Astrocyte (in vitro differentiated cells and primary cell): ENCODE measurements at regions not wholly inside any gene's neighbourhood (a gene's known extent, or its start where the extent isn't known, plus 50 kb on each side); places are given as distances from the start of the nearest gene placed in this dataset.
A peak's percentile ranks its signal among the peaks of the same experiment; 100 is the strongest.
"Not testable (repeated sequence)": the region's sequence is repeated elsewhere in the genome, so short reads cannot be mapped to it uniquely, and the experiment has no call there.

Experiments
- DNase-seq: peaks from one replicate; pipeline ENCODE4 v3.0.0-alpha.2; 2010; ENCODE audit warnings: low read depth
- FAIRE-seq: peaks from 2 replicates; lab custom pipeline; 2011; peaks lifted over from hg19 to GRCh38; lab: Jason Lieb, UNC
- H2AFZ ChIP-seq: 2 replicates; pipeline ENCODE4 v1.6.0; 2012; ENCODE audit warnings: low read depth, low read length, inconsistent platforms
- H3K27ac ChIP-seq: 2 replicates; pipeline ENCODE4 v1.5.1; 2011; ENCODE audit warnings: low read depth, low read length, inconsistent platforms
- H3K27me3 ChIP-seq: 2 replicates; pipeline ENCODE4 v1.6.0; 2011; ENCODE audit warnings: low read length, inconsistent platforms; ENCODE audit not compliant: insufficient read depth
- H3K36me3 ChIP-seq: 2 replicates; pipeline ENCODE4 v1.5.1; 2011; ENCODE audit warnings: low read length, inconsistent platforms; ENCODE audit not compliant: insufficient read depth
- H3K4me1 ChIP-seq: 2 replicates; pipeline ENCODE4 v1.5.1; 2011; ENCODE audit warnings: low read length, inconsistent platforms; ENCODE audit not compliant: insufficient read depth
- H3K4me2 ChIP-seq: 2 replicates; pipeline ENCODE4 v1.6.0; 2012; ENCODE audit warnings: low read length, inconsistent platforms
- H3K4me3 ChIP-seq: 2 replicates; pipeline ENCODE4 v1.5.1; 2011; ENCODE audit warnings: low read depth, mild to moderate bottlenecking, low read length, inconsistent platforms; ENCODE audit not compliant: insufficient read depth
- H3K79me2 ChIP-seq: 2 replicates; pipeline ENCODE4 v1.6.0; 2012; ENCODE audit warnings: mild to moderate bottlenecking, low read length, inconsistent platforms; ENCODE audit not compliant: insufficient read depth
- H3K9ac ChIP-seq: 2 replicates; pipeline ENCODE4 v1.6.0; 2012; ENCODE audit warnings: mild to moderate bottlenecking, low read length, inconsistent platforms
- H3K9me3 ChIP-seq: 2 replicates; pipeline ENCODE4 v1.5.1; 2012; ENCODE audit warnings: low read depth, mild to moderate bottlenecking, low read length, inconsistent platforms; ENCODE audit not compliant: insufficient read depth
- H4K20me1 ChIP-seq: 2 replicates; pipeline ENCODE4 v1.6.0; 2012; ENCODE audit warnings: low read length, inconsistent platforms; ENCODE audit not compliant: insufficient read depth
- H3K27ac Mint-ChIP-seq: one replicate; pipeline ENCODE4 v1.8.0; 2021; ENCODE audit warnings: mild to moderate bottlenecking, mixed read lengths; ENCODE audit not compliant: unreplicated experiment
- H3K27me3 Mint-ChIP-seq: one replicate; pipeline ENCODE4 v1.8.0; 2021; ENCODE audit warnings: low read depth, mixed read lengths; ENCODE audit not compliant: unreplicated experiment
- H3K36me3 Mint-ChIP-seq: one replicate; pipeline ENCODE4 v1.8.0; 2021; ENCODE audit warnings: low read depth, mixed read lengths; ENCODE audit not compliant: unreplicated experiment
- H3K4me1 Mint-ChIP-seq: one replicate; pipeline ENCODE4 v1.8.0; 2021; ENCODE audit warnings: low read depth, mixed read lengths; ENCODE audit not compliant: unreplicated experiment
- H3K4me3 Mint-ChIP-seq: one replicate; pipeline ENCODE4 v1.8.0; 2021; ENCODE audit warnings: mild to moderate bottlenecking, moderate library complexity, mixed read lengths; ENCODE audit not compliant: unreplicated experiment
- H3K9me3 Mint-ChIP-seq: one replicate; pipeline ENCODE4 v1.8.0; 2021; ENCODE audit warnings: mild to moderate bottlenecking, mixed read lengths; ENCODE audit not compliant: unreplicated experiment
- EZH2 ChIP-seq: IDR thresholded peaks from 2 replicates; pipeline ENCODE4 v1.6.1; 2012; ENCODE audit warnings: mild to moderate bottlenecking, low read length, inconsistent platforms; ENCODE audit not compliant: insufficient read depth
- TF ChIP-seq, protein P1 (sequence below): IDR thresholded peaks from 2 replicates; pipeline ENCODE4 v1.5.1; 2011; ENCODE audit warnings: low read depth, mild to moderate bottlenecking, inconsistent platforms, low read length, moderate library complexity; ENCODE audit not compliant: insufficient read depth

GRCh38 chr12:105600911-105601545 is 270.5 kb downstream of the C12orf75 start:
- Mint-ChIP-seq H3K27me3 (no peaks in the 10 kb centered on the region), H3K4me3 (no peak overlapping the region), H3K4me1 (peaks cover 2% of the 10 kb centered on the region), H3K27ac (no peak overlapping the region), H3K9me3 (peaks cover 10% of the 10 kb centered on the region), H3K36me3 (peaks cover 2% of the 10 kb centered on the region)
- H3K36me3 ChIP-seq = no peaks in the 10 kb centered on the region
- H3K27ac ChIP-seq = no peak overlapping the region
- FAIRE-seq (no peak), DNase-seq (peak; percentile 54)
- no peak overlapping the region for H3K4me3 ChIP-seq
- H2AFZ ChIP-seq = no peak overlapping the region
- no peaks in the 10 kb centered on the region for H3K9me3 ChIP-seq
- TF ChIP-seq EZH2 = no peak
- TF ChIP-seq, protein P1, sequence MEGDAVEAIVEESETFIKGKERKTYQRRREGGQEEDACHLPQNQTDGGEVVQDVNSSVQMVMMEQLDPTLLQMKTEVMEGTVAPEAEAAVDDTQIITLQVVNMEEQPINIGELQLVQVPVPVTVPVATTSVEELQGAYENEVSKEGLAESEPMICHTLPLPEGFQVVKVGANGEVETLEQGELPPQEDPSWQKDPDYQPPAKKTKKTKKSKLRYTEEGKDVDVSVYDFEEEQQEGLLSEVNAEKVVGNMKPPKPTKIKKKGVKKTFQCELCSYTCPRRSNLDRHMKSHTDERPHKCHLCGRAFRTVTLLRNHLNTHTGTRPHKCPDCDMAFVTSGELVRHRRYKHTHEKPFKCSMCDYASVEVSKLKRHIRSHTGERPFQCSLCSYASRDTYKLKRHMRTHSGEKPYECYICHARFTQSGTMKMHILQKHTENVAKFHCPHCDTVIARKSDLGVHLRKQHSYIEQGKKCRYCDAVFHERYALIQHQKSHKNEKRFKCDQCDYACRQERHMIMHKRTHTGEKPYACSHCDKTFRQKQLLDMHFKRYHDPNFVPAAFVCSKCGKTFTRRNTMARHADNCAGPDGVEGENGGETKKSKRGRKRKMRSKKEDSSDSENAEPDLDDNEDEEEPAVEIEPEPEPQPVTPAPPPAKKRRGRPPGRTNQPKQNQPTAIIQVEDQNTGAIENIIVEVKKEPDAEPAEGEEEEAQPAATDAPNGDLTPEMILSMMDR = no peak
- no peaks in the 10 kb centered on the region for H3K27me3 ChIP-seq
- H3K79me2 ChIP-seq = no peaks in the 10 kb centered on the region
- H3K4me1 ChIP-seq = no peaks in the 10 kb centered on the region
- no peak overlapping the region for H3K4me2 ChIP-seq
- H4K20me1 ChIP-seq = no peaks in the 10 kb centered on the region
- no peak overlapping the region for H3K9ac ChIP-seq

DNA sequence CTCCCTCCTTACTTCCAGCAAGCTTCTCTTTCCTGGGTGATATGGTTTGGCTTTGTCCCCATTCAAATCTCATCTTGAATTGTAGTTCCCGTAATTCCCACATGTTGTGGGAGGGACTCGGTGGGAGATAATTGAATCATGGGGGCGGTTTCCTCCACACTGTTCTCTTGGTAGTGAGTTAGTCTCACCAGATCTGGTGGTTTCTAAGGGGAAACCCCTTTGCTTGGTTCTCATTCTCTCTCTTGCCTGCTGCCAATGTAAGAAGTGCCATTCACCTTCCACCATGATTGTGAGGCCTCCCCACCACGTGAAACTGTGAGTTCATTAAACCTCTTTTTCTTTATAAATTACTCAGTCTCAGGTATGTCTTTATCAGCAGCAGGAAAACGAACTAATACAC is 271.8 kb downstream of the C12orf75 start:
- not testable (repeated sequence) for H3K27ac Mint-ChIP-seq, H3K4me3 Mint-ChIP-seq, H3K4me1 ChIP-seq, H4K20me1 ChIP-seq, H3K9me3 ChIP-seq, FAIRE-seq, H3K4me1 Mint-ChIP-seq, H3K27me3 Mint-ChIP-seq, H2AFZ ChIP-seq, H3K4me3 ChIP-seq, H3K27me3 ChIP-seq, H3K27ac ChIP-seq, H3K36me3 Mint-ChIP-seq, H3K9me3 Mint-ChIP-seq, H3K79me2 ChIP-seq, H3K9ac ChIP-seq, H3K36me3 ChIP-seq, DNase-seq, H3K4me2 ChIP-seq

- H2AFZ ChIP-seq, H3K9me3 ChIP-seq, H3K27ac ChIP-seq, FAIRE-seq, H3K4me2 ChIP-seq, H4K20me1 ChIP-seq, H3K79me2 ChIP-seq, H3K4me3 ChIP-seq, H3K27me3 Mint-ChIP-seq, H3K4me1 Mint-ChIP-seq, DNase-seq, H3K4me3 Mint-ChIP-seq, H3K27ac Mint-ChIP-seq, H3K9ac ChIP-seq, H3K36me3 ChIP-seq, H3K27me3 ChIP-seq, H3K36me3 Mint-ChIP-seq, H3K4me1 ChIP-seq: not testable (repeated sequence)
- H3K9me3 Mint-ChIP-seq = peaks cover 18% of the 10 kb centered on the region
Measured at GRCh38 chr12:105604281-105604680, 273.8 kb downstream of the C12orf75 start.

DNA sequence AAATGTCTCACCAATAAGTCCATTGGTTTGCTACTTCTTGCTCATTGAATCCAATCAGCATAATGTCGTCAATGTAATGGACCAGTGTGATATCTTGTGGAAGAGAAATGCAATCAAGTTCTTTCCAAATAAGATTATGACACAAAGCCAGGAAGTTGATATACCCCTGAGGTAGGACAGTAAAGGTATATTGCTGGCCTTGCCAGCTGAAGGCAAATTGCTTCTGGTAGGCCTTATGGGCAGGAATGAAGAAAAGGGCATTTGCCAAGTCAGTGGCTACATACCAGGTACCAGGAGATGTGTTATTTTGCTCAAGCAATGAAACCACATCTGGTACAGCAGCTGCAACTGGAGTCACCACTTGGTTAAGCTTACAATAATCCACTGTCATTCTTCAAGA is 276.1 kb downstream of the C12orf75 start:
- not testable (repeated sequence) for H3K36me3 Mint-ChIP-seq, FAIRE-seq, H3K27me3 ChIP-seq, H4K20me1 ChIP-seq, H3K4me1 Mint-ChIP-seq, H3K36me3 ChIP-seq, H3K9me3 ChIP-seq, H3K27ac ChIP-seq, H3K79me2 ChIP-seq, H3K27ac Mint-ChIP-seq, H3K4me3 ChIP-seq, H3K27me3 Mint-ChIP-seq, H3K9ac ChIP-seq, H3K4me2 ChIP-seq, H3K4me1 ChIP-seq, DNase-seq, H3K4me3 Mint-ChIP-seq, H2AFZ ChIP-seq
- H3K9me3 Mint-ChIP-seq = peaks cover 28% of the 10 kb centered on the region

- H3K79me2 ChIP-seq, DNase-seq, H3K4me3 Mint-ChIP-seq, H3K27ac Mint-ChIP-seq, H3K4me1 ChIP-seq, FAIRE-seq, H3K27me3 Mint-ChIP-seq, H3K27me3 ChIP-seq, H3K4me1 Mint-ChIP-seq, H3K4me3 ChIP-seq, H2AFZ ChIP-seq, H3K9ac ChIP-seq, H3K4me2 ChIP-seq, H3K36me3 ChIP-seq, H3K27ac ChIP-seq, H3K36me3 Mint-ChIP-seq, H4K20me1 ChIP-seq, H3K9me3 ChIP-seq: not testable (repeated sequence)
- H3K9me3 Mint-ChIP-seq = peaks cover 24% of the 10 kb centered on the region
Measured at GRCh38 chr12:105609001-105609400, 278.5 kb downstream of the C12orf75 start.
